HG03097 (cell line): ENCODE measurements at regions not wholly inside any gene's neighbourhood (a gene's known extent, or its start where the extent isn't known, plus 50 kb on each side); places are given as distances from the start of the nearest gene placed in this dataset.
A peak's percentile ranks its signal among the peaks of the same experiment; 100 is the strongest.

Experiments used
- ATAC-seq: cut with Tn5 transposase; IDR thresholded peaks from one replicate; pipeline ENCODE4 v1.9.1; 2021; ENCODE audit not compliant: unreplicated experiment, low FRiP score

DNA sequence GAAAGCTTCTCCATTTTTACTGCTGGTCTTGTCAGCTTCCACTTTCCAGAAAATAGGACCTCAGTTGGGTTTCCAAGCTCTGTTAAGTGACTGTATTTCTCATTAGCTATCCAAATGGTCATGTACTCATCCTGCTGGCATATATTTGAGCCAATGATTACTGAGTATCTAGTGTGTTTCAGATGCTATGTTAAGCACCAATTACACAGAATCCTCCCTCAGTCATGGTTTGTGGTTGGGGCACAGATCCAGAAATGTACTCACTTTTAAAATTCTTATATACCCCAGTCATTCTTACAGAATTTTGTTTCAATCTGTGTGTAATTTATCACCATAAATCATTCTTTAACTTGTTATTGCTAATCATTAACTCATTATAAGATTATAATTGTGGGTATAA lies 362.3 kb upstream of the MTPN start:
- ATAC-seq, result no peak

DNA sequence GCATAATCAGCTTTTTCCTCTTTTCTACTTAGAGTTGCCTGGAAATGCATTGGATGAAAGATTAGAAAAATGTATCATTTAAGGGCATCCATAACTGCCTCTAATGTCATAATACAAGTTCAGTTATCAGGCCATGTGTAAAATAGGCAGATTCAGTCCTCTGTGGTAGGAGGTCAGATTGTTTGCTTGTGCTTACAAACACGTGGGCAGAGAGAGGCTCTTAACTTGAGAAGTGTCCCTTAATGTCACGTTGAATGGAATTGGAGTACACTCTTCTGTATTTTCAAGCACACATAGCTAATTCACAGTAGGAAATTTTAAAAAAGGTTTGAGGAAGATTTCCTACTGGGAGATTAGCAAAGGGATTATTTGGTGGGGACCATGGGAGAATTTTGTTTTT lies 359.8 kb upstream of the MTPN start:
- ATAC-seq, result no peak

- ATAC-seq, result no peak
These were observed 356.5 kb upstream of the MTPN start for GRCh38 chr7:136333636-136334035.

DNA sequence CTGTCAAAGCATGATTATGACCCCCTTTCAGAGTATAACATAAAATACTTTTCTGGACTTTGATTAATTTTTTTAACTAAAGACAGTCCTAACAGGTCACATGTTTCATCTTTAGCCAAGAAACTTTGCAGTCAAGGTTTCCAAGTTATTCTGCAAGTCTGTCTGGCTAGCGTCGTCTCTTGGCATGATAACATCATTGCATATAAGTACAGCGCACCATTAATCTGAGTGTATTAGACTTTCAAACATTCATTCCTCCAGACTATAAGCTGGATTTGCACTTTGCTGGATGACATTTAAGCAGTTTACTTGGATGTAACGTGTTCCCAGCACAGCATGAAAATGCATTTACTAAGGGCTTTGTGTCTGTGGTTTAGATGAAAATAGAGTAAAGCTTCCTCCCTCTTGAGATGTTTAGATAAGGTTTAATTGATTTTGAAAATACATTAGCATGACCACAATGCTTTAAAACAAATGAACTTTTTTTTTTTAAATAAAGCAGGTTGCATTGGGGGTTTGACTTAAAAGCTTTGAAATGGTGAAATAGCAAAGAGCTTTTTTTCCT lies 349.0 kb upstream of the MTPN start:
- ATAC-seq, result no peak

GRCh38 chr7:136325578-136325977 lies 348.4 kb upstream of the MTPN start:
- no peak for ATAC-seq

DNA sequence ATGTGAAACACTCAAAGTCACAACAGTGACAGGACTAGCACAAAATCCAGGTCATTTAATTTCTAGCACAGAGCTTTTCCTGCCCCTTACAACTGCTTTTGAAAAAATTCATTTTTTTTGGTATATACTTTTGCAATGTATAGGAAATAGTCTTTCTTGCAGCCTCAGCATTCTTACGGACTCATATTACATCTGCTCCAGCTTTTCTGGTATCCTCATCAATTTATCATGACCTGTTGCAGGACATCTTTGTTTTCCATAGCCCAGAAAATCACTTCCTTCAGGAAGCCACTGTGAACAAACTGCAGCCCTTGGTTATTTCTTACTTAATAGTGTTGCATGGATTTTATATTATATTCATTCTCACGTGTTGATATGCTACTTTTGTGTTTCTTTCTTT lies 347.9 kb upstream of the MTPN start:
- ATAC-seq, result no peak

DNA sequence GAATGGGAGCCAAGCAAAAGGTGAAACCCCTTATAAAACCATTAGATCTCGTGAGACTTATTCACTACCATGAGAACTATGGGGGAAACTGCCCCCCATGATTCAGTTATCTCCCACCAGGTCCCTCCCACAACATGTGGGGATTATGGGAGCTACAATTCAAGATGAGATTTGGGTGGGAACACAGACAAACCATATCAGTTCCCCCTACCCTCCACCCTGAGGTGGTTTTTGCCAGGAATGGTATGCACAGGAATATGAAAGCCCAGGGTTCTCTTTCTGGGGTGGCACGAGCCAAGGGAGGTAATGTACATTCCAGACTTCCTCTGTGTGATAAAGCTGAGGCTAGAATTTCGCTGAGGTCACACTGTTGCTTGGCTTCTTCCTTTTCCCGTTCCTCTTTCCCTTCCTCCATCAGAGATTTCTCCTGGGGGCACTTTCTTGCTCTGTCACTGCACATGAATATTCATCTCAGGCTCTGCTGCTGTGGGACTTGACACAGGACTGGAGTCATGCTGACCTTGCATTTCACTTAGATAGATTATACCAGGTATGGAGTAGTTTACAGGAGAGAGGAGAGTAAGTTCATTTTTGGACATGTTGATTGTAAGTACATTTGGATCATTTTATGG lies 347.0 kb upstream of the MTPN start:
- ATAC-seq, result no peak

GRCh38 chr7:136312592-136312991 lies 335.4 kb upstream of the MTPN start:
- no peak for ATAC-seq

DNA sequence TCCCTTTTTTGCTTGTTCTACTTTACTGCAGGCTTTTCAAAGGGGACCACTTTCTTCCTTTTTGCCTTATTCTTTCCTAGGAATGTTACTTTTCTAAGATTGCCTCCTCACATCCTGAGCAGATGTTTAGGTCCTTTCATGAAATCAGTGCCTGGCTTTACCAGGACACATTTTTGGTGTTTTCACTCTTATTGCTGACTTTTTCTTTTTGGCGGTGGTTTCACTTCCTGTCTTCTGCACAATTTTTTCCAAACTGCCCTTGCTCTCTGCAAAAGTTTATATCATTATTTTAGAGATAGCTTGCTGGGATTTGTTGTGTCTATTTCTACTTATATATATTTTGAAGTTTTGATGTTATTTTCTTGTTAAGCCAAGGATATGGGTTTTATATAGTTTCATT lies 332.2 kb upstream of the MTPN start:
- no peak for ATAC-seq

- ATAC-seq, result no peak
These were observed 331.1 kb upstream of the MTPN start for GRCh38 chr7:136308230-136308629.

GRCh38 chr7:136303162-136303561 lies 326.0 kb upstream of the MTPN start:
- no peak for ATAC-seq

DNA sequence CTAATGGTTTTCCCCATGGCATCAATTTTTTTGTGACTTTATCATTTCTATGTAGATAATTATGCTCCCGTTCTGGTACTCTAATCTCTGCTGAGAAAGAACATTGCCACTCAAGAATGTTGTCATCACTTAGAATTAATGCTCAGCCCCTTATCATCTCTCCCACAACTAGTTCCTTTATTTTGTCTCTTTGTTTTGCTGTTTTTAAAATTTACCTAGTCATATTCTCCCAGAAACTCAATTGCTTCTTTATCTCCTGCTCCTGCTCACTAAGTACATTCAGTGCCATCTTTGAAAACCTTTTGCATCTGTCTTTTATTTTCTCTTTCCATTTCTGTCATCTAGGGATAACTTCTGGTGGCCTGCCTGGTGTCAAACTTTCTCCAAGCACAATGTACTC lies 324.9 kb upstream of the MTPN start:
- ATAC-seq, result no peak

DNA sequence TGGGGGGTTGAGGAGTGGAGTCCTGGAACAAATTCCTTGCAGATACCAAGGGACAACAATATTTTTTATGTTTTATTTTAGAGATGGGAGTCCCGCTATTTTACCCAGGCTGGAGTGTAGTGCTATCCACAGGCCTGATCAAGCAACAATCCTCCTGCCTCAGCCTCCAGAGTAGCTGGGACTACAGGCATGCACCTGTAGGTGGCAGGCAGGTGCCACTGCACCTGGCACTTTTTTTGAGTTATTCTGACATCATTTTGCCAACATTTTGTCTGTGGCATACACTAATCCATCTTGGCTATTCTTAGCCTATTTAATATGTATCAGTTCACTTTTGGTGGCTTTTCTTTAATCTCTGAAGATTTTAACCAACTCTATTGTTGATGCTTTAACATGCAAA lies 317.8 kb upstream of the MTPN start:
- ATAC-seq, result no peak

GRCh38 chr7:136293841-136294391 lies 316.8 kb upstream of the MTPN start:
- ATAC-seq, result no peak

DNA sequence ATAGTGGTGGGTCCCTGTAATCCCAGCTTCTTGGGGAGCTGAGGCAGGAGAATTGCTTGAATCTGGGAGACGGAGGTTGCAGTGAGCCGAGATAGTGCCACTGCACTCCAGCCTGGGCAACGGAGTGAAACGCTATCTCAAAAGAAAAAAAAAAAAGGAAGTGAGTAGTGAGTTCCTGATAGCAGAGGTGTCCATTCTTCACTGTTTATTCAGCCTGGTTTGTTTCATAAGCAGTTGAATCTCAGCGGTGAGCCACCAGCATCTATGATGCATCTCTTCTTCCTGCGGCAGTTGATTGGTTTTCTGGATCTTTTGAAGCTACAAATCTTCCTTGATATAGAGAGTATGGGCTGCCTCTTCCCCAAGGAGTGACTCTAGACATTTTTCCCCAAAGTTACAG lies 316.1 kb upstream of the MTPN start:
- peak; percentile 85 for ATAC-seq

DNA sequence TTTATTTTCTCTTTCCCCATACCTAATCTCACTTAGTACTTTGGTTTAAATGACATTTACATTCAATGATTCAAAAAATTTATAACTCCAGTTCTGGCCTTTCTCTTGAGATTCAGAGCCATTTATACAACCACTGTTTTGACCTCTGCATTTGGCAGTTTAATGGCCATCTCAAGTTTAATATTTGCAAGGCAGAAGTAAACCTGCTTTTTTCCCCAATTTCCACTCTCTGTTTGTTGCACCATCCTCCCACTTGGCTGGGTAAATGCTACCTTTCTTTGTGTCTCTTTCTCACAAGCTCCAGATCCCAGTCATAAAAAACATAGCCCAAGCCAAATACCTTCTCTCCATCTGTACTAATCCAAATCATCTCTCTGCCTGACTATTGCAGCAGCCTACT lies 315.2 kb upstream of the MTPN start:
- ATAC-seq, result no peak

- no peak for ATAC-seq
These were observed 313.2 kb upstream of the MTPN start for GRCh38 chr7:136290351-136290750.

DNA sequence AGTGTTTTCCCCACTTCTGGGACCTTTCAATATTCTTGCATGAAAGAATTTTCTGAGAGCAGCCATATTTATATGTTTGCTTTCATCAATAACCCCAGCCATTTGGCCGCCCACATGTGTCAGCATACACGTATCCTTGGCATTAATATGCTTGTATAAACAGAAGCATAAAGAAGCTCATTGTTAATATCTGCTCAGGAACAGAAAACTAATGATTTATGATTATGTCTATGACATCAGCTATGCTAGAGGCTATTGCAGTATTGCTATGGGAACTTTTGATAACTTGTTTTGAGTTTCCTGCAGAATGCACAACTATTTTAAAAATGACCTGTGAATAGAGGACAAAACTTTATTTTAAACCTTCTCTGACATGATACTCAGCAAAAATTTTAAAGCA lies 300.9 kb upstream of the MTPN start:
- no peak for ATAC-seq

DNA sequence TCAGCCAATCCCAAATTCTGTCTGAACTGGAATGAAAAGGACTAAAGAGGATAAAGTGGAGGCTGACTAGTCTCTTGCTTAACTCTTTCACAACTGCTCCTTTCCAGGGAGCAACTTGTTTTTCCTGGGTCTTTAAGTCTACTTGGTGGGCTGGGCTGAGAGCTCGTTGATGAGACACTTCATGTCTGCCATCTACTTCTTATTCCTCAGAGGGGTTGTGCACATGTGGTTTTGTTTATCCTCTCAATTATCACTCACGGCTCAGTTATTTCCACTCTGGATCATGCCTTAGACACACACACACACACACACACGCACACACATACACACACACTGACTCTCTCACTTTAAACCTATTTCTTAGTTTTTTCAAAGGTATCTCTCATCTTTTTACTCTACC lies 298.6 kb upstream of the MTPN start:
- ATAC-seq, result no peak

DNA sequence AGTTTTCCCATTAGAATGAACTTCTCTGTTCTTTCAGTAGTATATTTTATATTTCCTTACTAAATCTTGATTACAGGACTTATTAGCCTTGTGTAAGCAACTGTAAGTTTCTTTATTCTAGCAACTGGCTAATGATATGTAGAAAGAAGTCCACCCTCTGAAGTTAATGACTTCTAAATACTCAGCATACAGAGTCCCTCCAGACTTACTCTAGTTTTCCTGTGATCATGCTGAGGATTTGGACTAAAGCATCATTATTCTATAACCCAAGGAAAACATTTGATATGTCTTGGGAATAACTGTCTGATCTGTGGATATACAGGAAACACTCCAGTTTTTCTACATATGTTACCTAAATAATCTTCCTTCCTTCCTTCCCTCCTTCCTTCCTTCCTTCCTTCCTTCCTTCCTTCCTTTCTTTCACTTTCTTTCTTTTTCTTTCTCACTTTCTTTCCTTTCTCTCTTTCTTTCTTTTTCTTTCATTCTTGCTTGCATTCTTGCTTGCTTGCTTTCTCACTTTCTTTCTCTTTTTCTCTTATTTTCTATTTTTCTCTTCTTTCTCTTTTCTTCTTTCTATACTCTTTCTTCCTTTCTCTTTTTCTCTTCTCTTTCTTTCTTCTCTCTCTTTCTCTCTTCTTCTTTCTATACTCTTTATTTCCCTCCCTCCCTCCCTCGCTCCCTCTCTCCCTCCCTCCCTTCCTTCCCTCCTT lies 297.6 kb upstream of the MTPN start:
- ATAC-seq, result no peak

GRCh38 chr7:136272934-136273333 lies 295.8 kb upstream of the MTPN start:
- ATAC-seq, result no peak

DNA sequence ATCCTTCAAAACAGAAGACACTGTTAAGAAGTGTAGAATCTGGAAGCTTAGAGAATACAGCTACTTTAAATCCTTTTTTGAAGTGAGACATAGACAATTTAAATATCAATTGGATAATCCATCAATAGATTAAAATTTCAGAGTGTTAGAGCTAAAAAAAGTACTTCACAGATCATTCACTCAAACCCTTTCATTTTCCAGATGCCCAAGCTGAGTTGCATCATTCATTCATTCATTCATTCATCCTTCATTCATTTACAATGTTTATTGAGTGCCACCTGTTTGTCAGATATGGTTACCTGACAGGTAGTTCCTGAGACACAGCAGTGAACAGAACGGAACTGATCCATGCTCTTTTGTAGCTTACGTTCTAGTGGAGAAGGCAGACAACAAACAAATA lies 290.7 kb upstream of the MTPN start:
- no peak for ATAC-seq
